ENCODE measurements at regions not wholly inside any gene's neighbourhood (a gene's known extent, or its start where the extent isn't known, plus 50 kb on each side); places are given as distances from the start of the nearest gene placed in this dataset.
A peak's percentile ranks its signal among the peaks of the same experiment; 100 is the strongest.
"Not testable (repeated sequence)": the region's sequence is repeated elsewhere in the genome, so short reads cannot be mapped to it uniquely, and the experiment has no call there.

GRCh38 chr9:21533597-21533996 is 51.5 kb upstream of the IFNE start:
- no peak for DNase-seq (ENCODE audit: low read depth)

GRCh38 chr9:21535396-21535795 is 53.3 kb upstream of the IFNE start:
- DNase-seq (ENCODE audit: low read depth): no peak

GRCh38 chr9:21542787-21543186 is 60.7 kb upstream of the IFNE start:
- no peak for DNase-seq (ENCODE audit: low read depth)

GRCh38 chr9:21543187-21543586 is 61.1 kb upstream of the IFNE start:
- no peak for DNase-seq (ENCODE audit: low read depth)

GRCh38 chr9:21543816-21544215 is 61.7 kb upstream of the IFNE start:
- not testable (repeated sequence) for DNase-seq (ENCODE audit: low read depth)

- no peak for DNase-seq (ENCODE audit: low read depth)
Observed at GRCh38 chr9:21546949-21547348, 64.8 kb upstream of the IFNE start.

- DNase-seq (ENCODE audit: low read depth): peak; percentile 63
Observed at GRCh38 chr9:21549251-21549765, 67.2 kb upstream of the IFNE start.

- DNase-seq (ENCODE audit: low read depth): no peak
Observed at GRCh38 chr9:21549890-21550289, 67.8 kb upstream of the IFNE start.

- no peak for DNase-seq (ENCODE audit: low read depth)
Observed at GRCh38 chr9:21550392-21550791, 68.3 kb upstream of the IFNE start.

- no peak for DNase-seq (ENCODE audit: low read depth)
Observed at GRCh38 chr9:21551401-21551800, 69.3 kb upstream of the IFNE start.

GRCh38 chr9:21552244-21553170 is 70.4 kb upstream of the IFNE start:
- DNase-seq (ENCODE audit: low read depth): no peak

GRCh38 chr9:21553441-21553840 is 71.3 kb upstream of the IFNE start:
- DNase-seq (ENCODE audit: low read depth): no peak

- DNase-seq (ENCODE audit: low read depth): no peak
Observed at GRCh38 chr9:21554813-21555212, 72.7 kb upstream of the IFNE start.

GRCh38 chr9:21555911-21556310 is 73.8 kb upstream of the IFNE start:
- no peak for DNase-seq (ENCODE audit: low read depth)

- DNase-seq (ENCODE audit: low read depth): no peak
Observed at GRCh38 chr9:21556581-21557427, 74.7 kb upstream of the IFNE start.

- no peak for DNase-seq (ENCODE audit: low read depth)
Observed at GRCh38 chr9:21557428-21557768, 75.3 kb upstream of the IFNE start.

- no peak for DNase-seq (ENCODE audit: low read depth)
Observed at GRCh38 chr9:21558079-21558478, 76.0 kb upstream of the IFNE start.

- peak; percentile 61 for DNase-seq (ENCODE audit: low read depth)
Observed at GRCh38 chr9:21558615-21559401, 76.7 kb upstream of the IFNE start.

- DNase-seq (ENCODE audit: low read depth): peak; percentile 70
Observed at GRCh38 chr9:21559402-21560280, 77.5 kb upstream of the IFNE start.

GRCh38 chr9:21560281-21560745 is 78.2 kb upstream of the IFNE start:
- no peak for DNase-seq (ENCODE audit: low read depth)
